ENCODE measurements at regions not wholly inside any gene's neighbourhood (a gene's known extent, or its start where the extent isn't known, plus 50 kb on each side); places are given as distances from the start of the nearest gene placed in this dataset.

DNA sequence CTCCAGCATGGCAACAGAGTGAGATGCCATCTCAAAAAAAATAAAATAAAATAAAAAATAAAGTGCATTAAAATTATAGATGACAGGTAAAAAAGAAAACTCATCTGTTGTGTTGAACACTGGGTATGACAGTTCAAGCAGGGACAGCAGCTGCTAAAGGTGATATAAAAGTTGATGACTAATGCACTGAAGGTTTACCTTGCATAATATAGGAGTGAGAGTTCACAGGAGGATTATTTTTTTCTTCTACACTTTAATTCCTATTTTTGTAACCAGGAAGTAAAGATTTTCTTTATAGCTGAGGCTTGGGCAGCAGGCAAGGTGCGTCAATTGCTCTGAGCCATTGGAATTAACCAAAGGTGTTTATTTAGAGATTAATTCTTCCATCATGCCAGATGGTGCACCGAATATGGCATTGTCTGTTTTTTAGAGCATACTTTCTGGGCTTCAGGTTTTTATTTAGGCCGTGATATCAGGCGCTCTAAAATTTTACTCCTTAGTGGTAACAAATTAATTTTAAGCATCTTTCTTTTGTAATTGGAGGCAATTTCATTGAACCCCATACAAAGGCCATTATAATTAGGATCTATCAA, 337.0 kb upstream of the SLC10A2 start:
- DNase-seq: no peak

DNA sequence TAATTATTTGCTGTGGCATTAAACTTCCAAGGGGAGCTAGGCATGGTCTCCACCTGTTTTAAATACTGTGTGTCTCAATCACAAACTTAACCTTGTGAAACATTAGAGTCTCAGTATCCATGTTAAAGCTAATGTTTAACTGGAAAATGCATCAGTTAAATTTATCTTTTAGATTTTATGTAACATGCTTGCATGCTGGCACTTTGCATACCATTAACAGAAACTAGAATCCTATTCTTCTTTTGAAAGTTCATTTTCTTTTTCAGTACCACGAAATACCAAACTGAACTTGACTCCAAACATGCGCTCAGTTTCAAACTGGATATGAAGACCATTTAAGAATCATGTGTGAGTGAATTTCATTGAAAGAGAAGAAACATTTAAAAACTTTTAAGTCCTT, 328.9 kb upstream of the SLC10A2 start:
- no peak for DNase-seq

DNA sequence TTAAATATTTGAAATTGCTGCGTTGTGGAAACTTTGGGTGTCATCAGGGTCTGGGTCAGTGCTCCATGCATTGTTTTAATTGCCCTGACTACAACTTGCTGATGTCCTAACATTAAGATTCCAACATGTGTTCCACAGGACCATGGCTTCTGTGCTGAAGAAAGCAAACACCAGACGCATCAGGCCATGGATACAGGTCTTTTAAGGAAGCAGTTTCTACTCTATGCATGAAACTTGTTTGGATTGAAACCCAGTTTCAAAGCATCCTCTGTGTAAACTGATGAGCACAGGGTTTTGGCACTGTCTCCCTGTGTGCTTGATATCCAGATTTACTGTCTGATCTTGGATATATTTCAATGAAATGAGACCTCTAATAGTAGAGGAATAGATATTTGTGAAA, 328.4 kb upstream of the SLC10A2 start:
- DNase-seq: no peak

DNA sequence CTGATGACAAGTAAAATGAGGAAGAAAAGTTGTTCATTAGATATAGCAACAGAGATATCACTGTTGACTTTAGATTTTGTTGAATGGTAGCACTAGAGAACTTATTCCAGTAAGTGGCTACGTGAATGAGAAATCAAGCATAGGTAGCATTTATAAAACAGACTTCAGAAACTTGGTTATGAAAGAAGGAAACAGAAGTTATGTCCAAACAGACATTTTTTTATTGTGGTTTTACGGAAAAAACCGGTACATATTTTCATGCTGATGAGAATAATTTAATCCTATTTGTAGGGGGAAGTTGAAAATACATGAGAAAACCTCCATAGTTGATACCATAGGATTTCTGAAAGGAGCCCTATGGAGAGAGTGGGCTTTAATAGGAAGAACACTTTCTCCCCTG, 325.7 kb upstream of the SLC10A2 start:
- DNase-seq: no peak

DNA sequence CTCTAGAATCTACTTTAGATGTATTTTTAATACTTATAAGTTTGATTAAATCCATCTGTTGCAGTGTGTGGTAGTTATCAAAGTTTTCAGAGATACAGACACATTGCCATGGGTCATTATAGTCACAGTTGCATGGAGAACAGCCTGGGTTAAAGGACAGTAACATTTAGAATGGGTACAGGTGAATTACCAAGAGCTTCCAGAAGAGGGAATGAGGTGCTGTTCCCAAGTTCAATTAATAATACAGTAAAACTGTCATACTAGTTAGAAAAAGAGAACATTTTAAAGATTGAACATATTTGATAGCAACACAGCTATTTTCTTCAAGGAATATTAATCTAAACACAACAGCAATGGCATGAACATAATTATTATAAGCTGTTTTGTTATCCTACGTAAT, 322.6 kb upstream of the SLC10A2 start:
- no peak for DNase-seq

DNA sequence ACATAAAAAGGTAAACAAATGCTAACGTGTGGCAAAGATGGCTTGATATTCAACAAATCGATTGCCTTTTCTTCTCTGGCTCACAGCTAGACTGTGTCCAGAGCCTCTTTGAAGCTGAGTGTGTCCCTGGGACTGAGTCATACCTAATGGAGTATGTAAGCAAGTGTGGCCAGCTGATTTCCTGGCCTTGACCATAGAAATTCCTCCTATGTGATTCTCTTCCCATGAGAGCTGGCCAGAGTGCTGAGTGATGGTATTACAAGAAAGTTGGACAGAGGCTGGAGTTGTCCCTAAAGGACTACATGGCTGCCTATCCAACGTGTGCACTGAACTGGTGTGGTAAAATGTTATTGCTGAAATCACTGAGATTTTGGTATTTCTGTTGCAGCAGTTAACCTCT, 320.1 kb upstream of the SLC10A2 start:
- DNase-seq: no peak

GRCh38 chr13:103373916-103374315, 307.7 kb upstream of the SLC10A2 start:
- no peak for DNase-seq

DNA sequence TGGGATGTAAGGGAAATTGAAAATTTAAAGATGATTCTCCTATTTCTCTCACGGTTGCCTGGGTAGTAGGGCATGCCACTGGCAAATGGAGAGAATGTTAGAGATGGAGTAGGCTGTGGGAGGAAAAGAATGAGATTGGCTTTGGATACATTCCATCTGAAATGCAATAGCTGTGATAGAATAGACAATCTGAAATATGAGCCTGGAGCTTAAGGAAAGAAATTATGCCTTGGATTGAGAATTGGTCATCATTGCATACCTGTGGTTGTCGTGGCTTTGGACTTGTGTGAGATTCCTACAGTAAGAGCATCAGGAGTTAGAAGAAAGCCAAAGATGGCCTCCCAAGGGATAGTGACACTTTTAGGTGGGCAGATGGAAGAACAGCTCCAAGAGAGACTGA, 305.1 kb upstream of the SLC10A2 start:
- DNase-seq: no peak

DNA sequence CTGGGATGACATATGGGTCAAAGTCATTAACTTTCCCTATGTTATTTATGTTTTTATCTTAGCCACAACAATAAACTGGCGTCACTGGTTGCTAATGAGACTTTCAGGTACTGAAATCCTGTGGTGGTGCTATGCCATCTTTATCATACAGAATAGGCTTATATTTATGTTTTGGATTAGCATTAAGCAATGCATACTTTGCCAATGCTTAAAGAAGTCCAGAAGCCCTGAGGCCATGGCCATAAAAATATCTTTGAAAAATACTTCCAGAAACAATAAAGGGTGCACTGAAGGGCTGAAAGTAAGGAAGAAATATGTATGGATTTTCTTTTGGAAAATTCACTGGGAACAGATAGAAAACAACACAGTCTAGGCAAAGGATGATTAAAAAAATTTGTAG, 304.6 kb upstream of the SLC10A2 start:
- DNase-seq: no peak

DNA sequence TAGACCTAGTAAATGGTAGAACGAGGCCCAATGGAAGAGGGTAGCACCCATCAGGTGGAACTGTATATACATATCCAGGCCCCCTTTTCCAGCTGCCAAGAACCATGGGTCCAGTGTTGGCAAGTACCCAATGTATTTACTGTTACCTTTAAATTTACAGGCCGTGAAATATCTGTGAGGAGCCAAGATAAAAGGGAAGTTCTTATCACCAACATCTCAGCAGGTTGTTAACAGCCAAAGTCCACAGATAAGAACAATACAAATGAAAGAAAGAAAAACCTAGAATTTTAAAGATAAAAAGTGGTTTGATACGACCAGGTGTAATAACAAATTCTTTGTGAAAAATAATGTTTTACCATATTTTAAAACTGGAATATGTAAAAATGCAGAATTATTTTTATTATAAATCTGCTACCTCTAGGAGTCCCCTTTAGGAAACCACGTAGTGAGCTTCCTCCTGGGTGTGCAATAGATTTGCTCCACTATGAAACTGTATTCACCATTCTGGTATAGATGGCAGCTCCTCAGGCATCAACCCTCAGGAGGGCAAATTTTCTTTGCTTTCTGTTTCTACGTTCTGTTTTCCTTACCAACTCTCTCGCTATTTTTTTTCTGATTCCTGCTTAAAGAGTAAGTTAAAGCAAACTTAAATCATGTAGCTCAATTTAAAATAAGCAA, 292.2 kb upstream of the SLC10A2 start:
- DNase-seq: no peak

- no peak for DNase-seq
Measured at GRCh38 chr13:103356226-103356864, 290.1 kb upstream of the SLC10A2 start.

DNA sequence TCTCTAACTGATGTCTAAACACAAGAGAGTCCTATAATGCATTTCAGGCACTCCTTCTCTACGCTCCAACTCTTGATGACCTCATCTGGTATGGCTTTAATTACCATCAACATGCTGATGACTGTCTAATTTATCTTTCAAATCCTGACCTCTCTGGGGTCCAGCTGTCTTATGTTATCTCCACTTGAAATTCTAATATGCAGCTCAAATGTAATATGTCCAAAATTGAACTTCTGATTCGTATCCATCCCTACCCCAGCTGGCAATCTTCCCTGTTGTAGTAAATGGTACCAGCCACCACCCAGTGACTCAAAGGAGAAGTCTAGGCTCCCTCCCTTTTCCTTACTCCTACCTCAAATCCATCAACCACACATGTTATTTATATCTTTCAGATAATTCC, 288.0 kb upstream of the SLC10A2 start:
- no peak for DNase-seq

- DNase-seq: no peak
Measured at GRCh38 chr13:103351035-103351828, 285.0 kb upstream of the SLC10A2 start.

GRCh38 chr13:103350147-103350546, 283.9 kb upstream of the SLC10A2 start:
- DNase-seq: no peak

DNA sequence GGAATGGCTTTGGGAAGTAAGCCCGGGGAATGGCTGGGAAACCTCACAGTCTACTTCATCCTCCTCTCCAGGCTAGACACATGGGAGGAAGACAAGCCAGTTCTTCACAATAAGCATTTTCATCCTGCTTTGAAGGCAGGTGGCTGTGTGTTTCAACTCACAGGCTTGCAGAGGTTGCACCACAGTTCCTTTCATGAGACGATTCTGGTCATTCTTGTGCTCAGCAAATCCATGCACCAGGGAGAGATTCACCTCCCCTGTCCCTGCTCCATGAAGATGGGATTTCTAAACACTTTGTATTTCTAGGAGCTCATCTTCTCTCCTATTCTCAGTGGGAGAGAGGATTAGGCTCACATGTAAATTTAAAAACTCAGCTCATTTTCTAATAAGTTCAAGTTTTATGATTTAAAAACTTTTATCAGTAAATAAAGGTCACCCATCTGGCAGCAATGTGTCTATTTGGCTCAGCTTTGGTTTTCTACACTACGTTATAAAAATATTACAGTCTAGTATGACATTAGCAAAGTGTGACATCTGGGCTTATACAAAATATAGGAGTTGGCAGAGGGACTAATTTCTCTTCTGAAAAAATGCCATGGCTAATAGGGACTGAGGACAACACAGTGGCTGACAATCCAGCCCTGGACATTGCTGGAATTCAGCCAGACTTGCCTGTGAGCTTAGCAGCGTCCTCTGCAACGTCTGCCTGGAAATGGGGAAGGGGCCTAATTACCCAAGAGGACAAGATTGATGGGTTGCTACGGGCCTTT, 283.2 kb upstream of the SLC10A2 start:
- no peak for DNase-seq

DNA sequence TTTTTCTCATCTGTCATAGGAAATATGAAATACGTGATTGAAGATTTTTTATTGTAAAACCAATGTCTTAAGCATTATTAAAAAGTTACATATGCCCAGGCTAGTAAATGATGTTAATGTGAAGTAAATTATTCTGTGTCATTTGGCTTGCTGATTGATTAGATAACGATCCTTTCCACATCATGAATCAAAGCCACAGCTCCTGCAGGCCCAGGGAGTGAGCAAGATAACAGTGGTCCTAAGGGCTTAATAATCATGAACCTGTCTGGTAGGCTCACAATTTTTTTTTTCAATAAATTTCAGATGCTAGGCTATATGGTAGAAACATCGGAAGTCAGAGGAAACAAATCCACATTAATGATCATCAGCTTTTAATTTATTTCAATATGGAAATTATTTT, 269.0 kb upstream of the SLC10A2 start:
- DNase-seq: no peak

DNA sequence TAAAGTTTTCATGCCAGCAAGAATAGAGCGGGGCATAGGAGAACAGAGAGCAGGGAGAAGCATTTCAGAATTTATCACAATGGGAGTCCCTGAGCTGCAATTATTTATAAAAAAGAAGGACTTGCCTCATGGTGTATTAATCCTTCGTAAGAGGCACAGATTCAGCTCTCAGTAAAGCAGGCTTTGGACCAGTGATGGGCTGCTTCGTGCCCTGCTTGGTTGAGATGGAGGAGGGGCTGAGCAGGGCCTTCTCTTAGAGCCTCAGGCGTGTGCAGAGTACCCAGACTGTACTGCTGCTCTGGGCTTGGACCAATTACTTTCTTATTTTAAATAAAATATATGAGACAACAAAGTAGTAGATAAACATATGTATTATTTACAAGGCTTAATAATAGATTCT, 265.7 kb upstream of the SLC10A2 start:
- no peak for DNase-seq

- no peak for DNase-seq
Measured at GRCh38 chr13:103328899-103329298, 262.7 kb upstream of the SLC10A2 start.

DNA sequence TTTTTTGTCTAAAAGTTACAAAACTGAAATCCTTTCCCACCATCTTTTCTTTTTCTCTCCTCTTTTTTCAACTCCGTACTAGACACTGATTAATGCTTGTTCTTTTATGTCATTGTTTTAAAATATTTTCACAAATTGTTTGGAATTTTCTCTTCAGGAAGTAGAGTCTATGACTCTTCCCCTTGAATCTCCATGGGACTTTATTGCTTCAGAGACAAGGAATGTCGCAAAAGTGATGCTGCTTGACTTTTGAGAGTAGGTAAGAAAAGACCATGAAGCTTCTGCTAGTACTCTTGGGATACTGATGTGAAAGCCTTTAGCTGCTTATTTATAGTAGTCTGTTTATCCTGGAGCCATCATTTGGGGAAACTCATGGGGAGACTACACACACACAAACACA, 260.1 kb upstream of the SLC10A2 start:
- DNase-seq: no peak

DNA sequence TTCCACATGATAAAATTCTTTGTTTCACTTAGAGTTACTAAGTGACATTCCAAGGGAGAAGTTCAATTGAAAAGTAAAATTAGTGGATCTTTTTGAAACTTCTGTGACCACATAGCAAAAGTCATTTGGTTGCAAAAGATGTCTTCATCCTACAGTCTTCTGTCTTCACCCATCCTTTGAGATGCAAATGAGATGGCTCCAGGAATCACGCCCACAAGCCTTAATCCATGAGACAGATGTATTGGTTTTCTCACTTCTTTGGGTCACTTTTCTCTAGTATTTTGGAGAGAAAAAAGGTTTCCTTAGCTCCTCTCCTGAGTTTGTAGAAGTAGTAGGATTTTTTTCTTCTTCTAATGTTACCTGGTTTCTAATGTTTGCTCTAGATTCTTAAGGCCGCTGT, 259.5 kb upstream of the SLC10A2 start:
- no peak for DNase-seq

DNA sequence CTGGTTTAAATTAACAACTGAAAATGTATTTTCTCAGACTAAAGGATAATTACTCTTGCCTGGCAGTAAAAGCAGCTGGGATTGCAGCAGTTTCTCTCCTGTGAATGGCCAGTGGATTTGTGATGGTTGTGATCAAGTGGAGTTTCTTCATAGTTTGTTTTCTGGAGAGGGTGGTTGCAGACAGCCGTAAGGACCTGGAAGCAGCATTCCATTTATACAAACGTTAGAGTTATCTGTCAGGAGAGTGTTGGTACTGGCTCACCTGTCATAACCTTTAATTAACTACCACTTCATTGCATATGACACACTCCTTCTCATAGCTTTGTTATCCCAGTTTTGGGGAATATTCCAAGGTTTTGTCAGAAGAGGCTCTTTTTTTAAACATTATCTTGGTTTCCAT, 258.4 kb upstream of the SLC10A2 start:
- no peak for DNase-seq

DNA sequence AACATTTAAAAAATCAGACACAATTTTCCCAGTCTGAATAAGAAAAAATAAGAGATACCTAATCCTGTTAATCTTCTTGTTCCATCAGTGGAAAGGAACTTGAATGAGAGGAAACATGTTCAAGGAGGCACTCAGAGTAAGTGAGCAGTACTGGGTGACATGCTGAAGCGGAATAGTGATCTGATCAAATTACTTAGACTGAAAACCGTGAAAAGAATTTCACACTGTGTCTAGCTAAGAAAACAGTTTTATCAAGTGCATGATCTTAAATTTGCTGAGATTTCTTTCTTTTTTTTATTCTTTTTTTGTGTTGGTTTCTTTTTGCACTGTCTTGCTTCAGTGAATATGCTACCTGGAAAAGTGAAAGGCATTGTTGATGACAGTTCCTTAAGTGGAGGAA, 249.5 kb upstream of the SLC10A2 start:
- no peak for DNase-seq

DNA sequence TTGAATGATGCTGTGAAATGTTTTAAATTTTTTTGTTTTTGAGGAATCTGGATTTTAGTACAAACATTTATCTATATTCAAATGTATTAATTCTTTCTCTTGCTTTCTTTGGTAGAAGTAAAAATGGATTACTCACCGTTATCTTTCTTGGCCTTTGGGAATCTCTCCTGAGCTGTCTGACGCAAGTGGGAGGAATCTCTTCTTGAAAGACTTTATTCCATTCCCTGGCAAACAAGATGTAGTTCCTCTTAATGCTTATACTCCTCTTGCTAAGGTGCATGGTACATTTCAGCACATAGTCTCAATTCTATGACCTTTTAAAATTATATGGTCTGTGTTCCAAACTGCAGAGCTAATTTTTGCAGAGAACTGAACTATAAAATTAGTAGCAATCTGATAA, 246.2 kb upstream of the SLC10A2 start:
- no peak for DNase-seq
